ENCODE measurements at regions not wholly inside any gene's neighbourhood (a gene's known extent, or its start where the extent isn't known, plus 50 kb on each side); places are given as distances from the start of the nearest gene placed in this dataset.

DNA sequence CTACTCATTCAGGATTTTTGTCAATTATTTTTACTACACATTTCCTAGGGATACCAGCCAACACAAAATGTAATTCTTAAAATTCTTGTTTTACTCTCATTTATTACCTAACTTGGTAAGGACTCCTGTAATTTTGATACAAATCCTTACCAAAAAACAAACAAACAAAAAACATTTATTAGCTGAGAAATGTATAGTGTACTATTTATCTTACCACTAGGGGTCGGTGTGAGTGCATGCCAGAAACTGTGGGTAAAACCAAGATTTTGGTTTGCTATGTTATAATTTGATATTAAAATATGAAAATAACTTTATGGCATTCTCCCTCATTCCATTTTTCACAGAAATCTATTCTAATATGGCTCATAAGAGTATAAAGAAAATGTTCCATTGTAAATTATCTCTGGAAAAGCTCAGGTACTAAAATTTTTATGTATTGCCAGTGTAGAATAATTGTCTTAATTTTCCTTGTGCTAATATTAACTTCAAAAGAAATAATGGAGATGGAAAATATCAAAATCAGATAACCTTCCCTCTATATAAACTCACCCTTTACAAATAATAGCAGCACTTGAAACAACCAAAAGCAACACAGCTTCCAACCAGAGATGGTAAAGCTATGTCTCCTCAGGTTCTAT is 290.8 kb upstream of the PCDH15 start:
- no peak overlapping the region for H3K4me3 ChIP-seq
- DNase-seq (peak in 2 of 3 donors; percentile 24 to 42), ATAC-seq (ENCODE audit: insufficient read depth, low FRiP score) (no peak)
- H3K36me3 ChIP-seq (ENCODE audit: control insufficient read depth in 4 of 4, insufficient read depth in 4 of 4, low read length in 4 of 4): no peaks in the 10 kb centered on the region
- TF ChIP-seq, protein P1, sequence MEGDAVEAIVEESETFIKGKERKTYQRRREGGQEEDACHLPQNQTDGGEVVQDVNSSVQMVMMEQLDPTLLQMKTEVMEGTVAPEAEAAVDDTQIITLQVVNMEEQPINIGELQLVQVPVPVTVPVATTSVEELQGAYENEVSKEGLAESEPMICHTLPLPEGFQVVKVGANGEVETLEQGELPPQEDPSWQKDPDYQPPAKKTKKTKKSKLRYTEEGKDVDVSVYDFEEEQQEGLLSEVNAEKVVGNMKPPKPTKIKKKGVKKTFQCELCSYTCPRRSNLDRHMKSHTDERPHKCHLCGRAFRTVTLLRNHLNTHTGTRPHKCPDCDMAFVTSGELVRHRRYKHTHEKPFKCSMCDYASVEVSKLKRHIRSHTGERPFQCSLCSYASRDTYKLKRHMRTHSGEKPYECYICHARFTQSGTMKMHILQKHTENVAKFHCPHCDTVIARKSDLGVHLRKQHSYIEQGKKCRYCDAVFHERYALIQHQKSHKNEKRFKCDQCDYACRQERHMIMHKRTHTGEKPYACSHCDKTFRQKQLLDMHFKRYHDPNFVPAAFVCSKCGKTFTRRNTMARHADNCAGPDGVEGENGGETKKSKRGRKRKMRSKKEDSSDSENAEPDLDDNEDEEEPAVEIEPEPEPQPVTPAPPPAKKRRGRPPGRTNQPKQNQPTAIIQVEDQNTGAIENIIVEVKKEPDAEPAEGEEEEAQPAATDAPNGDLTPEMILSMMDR (IDR thresholded peaks at IDR 0.05; ENCODE audit: control extremely low read depth, extremely low read depth): peak; percentile 26
- no peaks in the 10 kb centered on the region for H3K27me3 ChIP-seq (ENCODE audit: control insufficient read depth in 3 of 3, insufficient read depth in 3 of 3, low read length in 2 of 3)
- H3K9ac ChIP-seq (ENCODE audit: insufficient read depth in 1 of 2, low read length in 2 of 2): no peak overlapping the region
- WGBS, 2 donors: 0 to 6% methylated on average over 1 of the region's 1 CpG
- no peak overlapping the region for H3K27ac ChIP-seq (ENCODE audit: low read depth in 1 of 2, low read length in 1 of 2)
- H3K4me1 ChIP-seq (ENCODE audit: control insufficient read depth in 5 of 5, insufficient read depth in 5 of 5, low read length in 5 of 5): no peaks in the 10 kb centered on the region
- H3K9me3 ChIP-seq (ENCODE audit: control insufficient read depth in 4 of 4, insufficient read depth in 3 of 4, low read length in 3 of 4): no peaks in the 10 kb centered on the region

DNA sequence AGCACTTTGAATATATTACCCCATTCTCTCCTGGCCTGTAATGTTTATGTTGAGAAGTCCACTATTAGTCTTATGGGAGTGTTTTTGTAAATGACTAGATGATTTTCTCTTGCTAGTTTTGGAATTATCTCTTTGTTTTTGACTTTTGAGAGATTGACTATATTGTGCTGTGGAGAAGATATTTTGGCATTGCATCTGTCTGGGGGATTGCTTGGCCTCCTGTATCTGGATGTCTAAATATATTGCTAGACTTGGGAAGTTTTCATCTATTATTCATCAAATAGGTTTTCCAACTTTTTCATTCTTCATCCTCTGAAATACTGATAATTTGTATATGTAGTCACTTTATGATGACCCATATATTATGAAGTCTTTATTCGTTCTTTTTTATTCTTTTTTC is 277.1 kb upstream of the PCDH15 start:
- no peak overlapping the region for H3K9ac ChIP-seq (ENCODE audit: insufficient read depth in 1 of 2, low read length in 2 of 2)
- H3K4me3 ChIP-seq: no peak overlapping the region
- TF ChIP-seq, protein P1 (IDR thresholded peaks at IDR 0.05; ENCODE audit: control extremely low read depth, extremely low read depth): no peak
- ATAC-seq (ENCODE audit: insufficient read depth, low FRiP score) (no peak), DNase-seq (no peak)
- H3K9me3 ChIP-seq (ENCODE audit: control insufficient read depth in 4 of 4, insufficient read depth in 3 of 4, low read length in 3 of 4): no peaks in the 10 kb centered on the region
- no peak overlapping the region for H3K27ac ChIP-seq (ENCODE audit: low read depth in 1 of 2, low read length in 1 of 2)
- H3K27me3 ChIP-seq (ENCODE audit: control insufficient read depth in 3 of 3, insufficient read depth in 3 of 3, low read length in 2 of 3): no peaks in the 10 kb centered on the region
- H3K36me3 ChIP-seq (ENCODE audit: control insufficient read depth in 4 of 4, insufficient read depth in 4 of 4, low read length in 4 of 4): no peaks in the 10 kb centered on the region
- 80 to 90% methylated on average over 1 of the region's 1 CpG for WGBS, 2 donors
- no peaks in the 10 kb centered on the region for H3K4me1 ChIP-seq (ENCODE audit: control insufficient read depth in 5 of 5, insufficient read depth in 5 of 5, low read length in 5 of 5)

DNA sequence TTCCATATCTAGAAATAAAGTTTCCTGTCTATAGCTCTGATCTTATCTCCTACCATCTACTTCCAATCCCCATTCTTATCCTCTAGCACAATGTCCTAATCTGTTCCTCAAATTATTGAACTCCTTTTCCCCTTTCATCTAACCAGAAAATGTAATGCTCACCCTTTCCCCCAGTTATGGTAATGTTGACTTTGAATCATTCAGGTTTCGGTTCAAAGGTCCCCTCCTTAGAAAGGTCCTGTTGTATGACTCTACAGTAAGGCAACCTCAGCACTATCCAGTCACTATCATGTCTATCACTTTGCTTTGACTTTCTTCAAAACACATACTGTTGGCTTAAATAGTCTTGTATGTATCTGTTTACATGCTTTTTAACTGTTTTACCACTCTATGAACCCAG is 264.2 kb upstream of the PCDH15 start:
- ATAC-seq (ENCODE audit: insufficient read depth, low FRiP score): no peak
- WGBS, 2 donors: 38 to 90% methylated on average over 1 of the region's 1 CpG

More for the DNA sequence above, 264.2 kb upstream of the PCDH15 start:
- no peak overlapping the region for H3K4me3 ChIP-seq
- TF ChIP-seq, protein P1 (IDR thresholded peaks at IDR 0.05; ENCODE audit: control extremely low read depth, extremely low read depth): no peak
- H3K36me3 ChIP-seq (ENCODE audit: control insufficient read depth in 4 of 4, insufficient read depth in 4 of 4, low read length in 4 of 4): no peaks in the 10 kb centered on the region
- no peak for DNase-seq
- no peaks in the 10 kb centered on the region for H3K4me1 ChIP-seq (ENCODE audit: control insufficient read depth in 5 of 5, insufficient read depth in 5 of 5, low read length in 5 of 5)
- no peak overlapping the region for H3K9ac ChIP-seq (ENCODE audit: insufficient read depth in 1 of 2, low read length in 2 of 2)
- H3K27me3 ChIP-seq (ENCODE audit: control insufficient read depth in 3 of 3, insufficient read depth in 3 of 3, low read length in 2 of 3): no peaks in the 10 kb centered on the region
- H3K9me3 ChIP-seq (ENCODE audit: control insufficient read depth in 4 of 4, insufficient read depth in 3 of 4, low read length in 3 of 4): no peaks in the 10 kb centered on the region
- no peak overlapping the region for H3K27ac ChIP-seq (ENCODE audit: low read depth in 1 of 2, low read length in 1 of 2)

All from lung (tissue), 11 donors.